ENCODE measurements at regions not wholly inside any gene's neighbourhood (a gene's known extent, or its start where the extent isn't known, plus 50 kb on each side); places are given as distances from the start of the nearest gene placed in this dataset.
"Not testable (repeated sequence)": the region's sequence is repeated elsewhere in the genome, so short reads cannot be mapped to it uniquely, and the experiment has no call there.

DNA sequence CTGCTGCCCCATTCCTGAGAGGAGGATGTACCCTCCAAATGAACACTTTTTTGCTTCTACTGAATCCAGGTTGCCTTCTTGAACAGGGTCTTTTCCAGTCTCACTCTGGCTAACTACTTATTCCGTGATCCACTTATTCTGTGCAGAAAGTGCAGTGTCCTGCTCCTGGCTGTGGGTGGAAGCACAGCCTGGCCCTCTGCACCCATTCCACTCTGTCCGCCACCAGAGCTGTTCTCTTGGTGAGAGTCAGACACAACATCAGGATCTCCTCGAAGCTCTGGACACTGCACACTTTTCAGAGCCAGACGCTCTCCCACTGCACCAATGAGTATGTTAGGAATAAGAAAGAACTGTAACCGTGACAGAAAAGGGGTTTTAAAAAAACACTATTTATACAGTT, 174.2 kb downstream of the MCHR2 start:
- peaks cover 6% of the 10 kb centered on the region for H3K4me1 Mint-ChIP-seq (ENCODE audit: unreplicated experiment)
- TF ChIP-seq, protein P1, sequence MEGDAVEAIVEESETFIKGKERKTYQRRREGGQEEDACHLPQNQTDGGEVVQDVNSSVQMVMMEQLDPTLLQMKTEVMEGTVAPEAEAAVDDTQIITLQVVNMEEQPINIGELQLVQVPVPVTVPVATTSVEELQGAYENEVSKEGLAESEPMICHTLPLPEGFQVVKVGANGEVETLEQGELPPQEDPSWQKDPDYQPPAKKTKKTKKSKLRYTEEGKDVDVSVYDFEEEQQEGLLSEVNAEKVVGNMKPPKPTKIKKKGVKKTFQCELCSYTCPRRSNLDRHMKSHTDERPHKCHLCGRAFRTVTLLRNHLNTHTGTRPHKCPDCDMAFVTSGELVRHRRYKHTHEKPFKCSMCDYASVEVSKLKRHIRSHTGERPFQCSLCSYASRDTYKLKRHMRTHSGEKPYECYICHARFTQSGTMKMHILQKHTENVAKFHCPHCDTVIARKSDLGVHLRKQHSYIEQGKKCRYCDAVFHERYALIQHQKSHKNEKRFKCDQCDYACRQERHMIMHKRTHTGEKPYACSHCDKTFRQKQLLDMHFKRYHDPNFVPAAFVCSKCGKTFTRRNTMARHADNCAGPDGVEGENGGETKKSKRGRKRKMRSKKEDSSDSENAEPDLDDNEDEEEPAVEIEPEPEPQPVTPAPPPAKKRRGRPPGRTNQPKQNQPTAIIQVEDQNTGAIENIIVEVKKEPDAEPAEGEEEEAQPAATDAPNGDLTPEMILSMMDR (IDR thresholded peaks at IDR 0.05; ENCODE audit: unreplicated experiment): no peak
- no peaks in the 10 kb centered on the region for H3K36me3 Mint-ChIP-seq (ENCODE audit: low read depth, unreplicated experiment)
- no peaks in the 10 kb centered on the region for H3K27me3 Mint-ChIP-seq (ENCODE audit: unreplicated experiment)
- no peak overlapping the region for H3K4me3 Mint-ChIP-seq (ENCODE audit: unreplicated experiment)
- no peaks in the 10 kb centered on the region for H3K9me3 Mint-ChIP-seq (ENCODE audit: unreplicated experiment)
- H3K27ac Mint-ChIP-seq (ENCODE audit: unreplicated experiment): no peak overlapping the region
- DNase-seq (ENCODE audit: low spot score): no peak

DNA sequence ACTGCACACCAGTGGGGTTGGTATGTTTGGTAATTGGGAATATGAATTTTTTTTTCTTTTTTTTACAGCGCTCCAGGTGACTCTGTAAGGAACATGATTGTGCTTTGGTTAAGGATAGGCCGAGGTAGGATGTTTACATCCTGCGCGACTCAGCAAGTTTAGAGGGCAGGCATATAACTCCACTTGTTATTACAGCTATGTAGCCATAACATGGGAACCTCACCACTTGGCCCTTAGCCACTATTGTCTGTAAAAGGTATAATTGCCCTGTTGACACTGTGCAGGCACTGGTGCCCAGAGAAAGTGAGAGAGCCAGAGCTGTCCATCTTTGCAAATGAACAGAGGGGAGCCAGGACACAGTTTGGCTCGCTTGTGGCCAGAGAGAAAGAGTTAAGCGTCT, 172.9 kb downstream of the MCHR2 start:
- Mint-ChIP-seq H3K4me1 (ENCODE audit: unreplicated experiment) (peaks cover 6% of the 10 kb centered on the region), H3K27ac (ENCODE audit: unreplicated experiment) (no peak overlapping the region), H3K36me3 (ENCODE audit: low read depth, unreplicated experiment) (no peaks in the 10 kb centered on the region), H3K9me3 (ENCODE audit: unreplicated experiment) (no peaks in the 10 kb centered on the region), H3K4me3 (ENCODE audit: unreplicated experiment) (no peak overlapping the region), H3K27me3 (ENCODE audit: unreplicated experiment) (no peaks in the 10 kb centered on the region)
- TF ChIP-seq, protein P1 (IDR thresholded peaks at IDR 0.05; ENCODE audit: unreplicated experiment): no peak
- DNase-seq (ENCODE audit: low spot score): no peak

DNA sequence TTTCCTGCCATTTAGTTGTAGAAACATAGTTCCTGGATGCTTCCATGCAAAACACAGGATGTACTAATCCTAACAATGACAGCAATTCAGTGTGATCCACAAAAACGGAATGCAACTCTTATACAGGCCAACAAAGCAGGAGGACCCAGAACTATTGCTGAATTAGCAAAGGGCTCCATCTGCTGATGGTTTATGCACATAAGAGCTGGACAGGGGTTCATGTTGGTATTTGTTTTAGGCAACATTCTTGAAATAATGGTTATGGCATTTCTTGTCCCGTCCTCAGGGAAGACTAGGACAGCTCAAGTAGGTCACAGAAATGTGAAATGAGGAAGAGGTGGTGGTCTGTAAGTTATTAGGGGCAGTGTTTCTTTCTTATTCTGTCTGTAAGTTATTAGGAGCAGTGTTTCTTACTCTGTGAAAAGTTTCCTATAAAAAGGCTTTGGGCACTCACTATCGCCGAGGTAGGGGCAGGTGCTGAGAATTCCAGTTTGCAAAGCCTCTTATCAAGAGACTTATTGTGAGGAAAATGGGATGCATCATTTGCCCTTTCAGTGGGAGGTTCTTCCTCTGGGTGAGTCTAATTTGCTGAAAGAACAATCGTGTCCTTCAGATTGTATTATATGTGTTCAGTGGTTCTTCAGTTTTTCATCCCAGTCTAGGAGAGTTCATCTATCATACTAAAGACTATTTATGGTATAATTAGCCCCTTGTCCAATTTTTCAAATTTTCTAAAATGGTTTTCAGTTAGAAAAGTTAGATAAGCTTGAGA, 171.1 kb downstream of the MCHR2 start:
- DNase-seq (ENCODE audit: low spot score): peak; percentile 28
- H3K4me3 Mint-ChIP-seq (ENCODE audit: unreplicated experiment): peak overlapping the region; percentile 56
- H3K27ac Mint-ChIP-seq (ENCODE audit: unreplicated experiment): peak overlapping the region; percentile 2
- TF ChIP-seq, protein P1 (IDR thresholded peaks at IDR 0.05; ENCODE audit: unreplicated experiment): no peak
- no peaks in the 10 kb centered on the region for H3K27me3 Mint-ChIP-seq (ENCODE audit: unreplicated experiment)
- H3K4me1 Mint-ChIP-seq (ENCODE audit: unreplicated experiment): peaks cover 6% of the 10 kb centered on the region
- no peaks in the 10 kb centered on the region for H3K36me3 Mint-ChIP-seq (ENCODE audit: low read depth, unreplicated experiment)
- H3K9me3 Mint-ChIP-seq (ENCODE audit: unreplicated experiment): no peaks in the 10 kb centered on the region

DNA sequence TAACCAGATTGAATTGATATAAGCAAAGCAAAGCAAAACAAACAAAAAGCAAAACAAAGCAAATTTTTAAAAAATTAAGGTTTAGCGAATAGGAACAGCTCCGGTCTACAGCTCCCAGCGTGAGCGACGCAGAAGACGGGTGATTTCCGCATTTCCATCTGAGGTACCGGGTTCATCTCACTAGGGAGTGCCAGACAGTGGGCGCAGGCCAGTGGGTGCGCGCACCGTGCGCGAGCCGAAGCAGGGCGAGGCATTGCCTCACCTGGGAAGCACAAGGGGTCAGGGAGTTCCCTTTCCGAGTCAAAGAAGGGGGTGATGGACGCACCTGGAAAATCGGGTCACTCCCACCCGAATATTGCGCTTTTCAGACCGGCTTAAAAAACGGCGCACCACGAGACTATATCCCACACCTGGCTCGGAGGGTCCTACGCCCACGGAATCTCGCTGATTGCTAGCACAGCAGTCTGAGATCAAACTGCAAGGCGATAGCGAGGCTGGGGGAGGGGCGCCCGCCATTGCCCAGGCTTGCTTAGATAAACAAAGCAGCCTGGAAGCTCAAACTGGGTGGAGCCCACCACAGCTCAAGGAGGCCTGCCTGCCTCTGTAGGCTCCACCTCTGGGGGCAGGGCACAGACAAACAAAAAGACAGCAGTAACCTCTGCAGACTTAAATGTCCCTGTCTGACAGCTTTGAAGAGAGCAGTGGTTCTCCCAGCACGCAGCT, 170.3 kb downstream of the MCHR2 start:
- H3K4me1 Mint-ChIP-seq (ENCODE audit: unreplicated experiment); H3K27me3 Mint-ChIP-seq (ENCODE audit: unreplicated experiment); H3K36me3 Mint-ChIP-seq (ENCODE audit: low read depth, unreplicated experiment); H3K9me3 Mint-ChIP-seq (ENCODE audit: unreplicated experiment): not testable (repeated sequence)
- peak overlapping the region; percentile 56 for H3K4me3 Mint-ChIP-seq (ENCODE audit: unreplicated experiment)
- peak overlapping the region; percentile 2 for H3K27ac Mint-ChIP-seq (ENCODE audit: unreplicated experiment)
- peak; percentile 11 for DNase-seq (ENCODE audit: low spot score)

DNA sequence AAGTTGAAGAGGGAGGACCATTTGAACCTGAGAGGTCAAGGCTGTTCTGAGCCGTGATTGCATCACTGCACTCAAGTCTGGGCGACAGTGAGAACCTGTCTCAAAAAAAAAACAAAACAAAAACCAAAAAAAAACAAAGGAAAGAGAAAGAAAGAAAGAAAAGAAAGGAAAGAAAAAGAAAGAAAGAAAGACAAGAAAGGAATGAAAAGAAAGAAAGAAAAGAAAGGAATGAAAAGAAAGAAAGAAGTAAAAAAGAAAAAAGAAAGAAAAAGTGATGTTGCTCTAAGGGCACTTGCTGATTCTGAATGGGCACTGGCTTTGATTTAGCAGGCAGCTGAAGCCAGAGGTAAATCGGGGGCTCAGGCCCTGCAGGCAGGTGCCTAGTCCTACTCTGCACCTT, 161.0 kb downstream of the MCHR2 start:
- H3K36me3 Mint-ChIP-seq (ENCODE audit: low read depth, unreplicated experiment): no peaks in the 10 kb centered on the region
- TF ChIP-seq, protein P1 (IDR thresholded peaks at IDR 0.05; ENCODE audit: unreplicated experiment): no peak
- no peaks in the 10 kb centered on the region for H3K27me3 Mint-ChIP-seq (ENCODE audit: unreplicated experiment)
- H3K4me3 Mint-ChIP-seq (ENCODE audit: unreplicated experiment): no peak overlapping the region
- no peak overlapping the region for H3K27ac Mint-ChIP-seq (ENCODE audit: unreplicated experiment)
- no peaks in the 10 kb centered on the region for H3K4me1 Mint-ChIP-seq (ENCODE audit: unreplicated experiment)
- DNase-seq (ENCODE audit: low spot score): no peak
- H3K9me3 Mint-ChIP-seq (ENCODE audit: unreplicated experiment): no peaks in the 10 kb centered on the region
